ENCODE measurements at regions not wholly inside any gene's neighbourhood (a gene's known extent, or its start where the extent isn't known, plus 50 kb on each side); places are given as distances from the start of the nearest gene placed in this dataset.

DNA sequence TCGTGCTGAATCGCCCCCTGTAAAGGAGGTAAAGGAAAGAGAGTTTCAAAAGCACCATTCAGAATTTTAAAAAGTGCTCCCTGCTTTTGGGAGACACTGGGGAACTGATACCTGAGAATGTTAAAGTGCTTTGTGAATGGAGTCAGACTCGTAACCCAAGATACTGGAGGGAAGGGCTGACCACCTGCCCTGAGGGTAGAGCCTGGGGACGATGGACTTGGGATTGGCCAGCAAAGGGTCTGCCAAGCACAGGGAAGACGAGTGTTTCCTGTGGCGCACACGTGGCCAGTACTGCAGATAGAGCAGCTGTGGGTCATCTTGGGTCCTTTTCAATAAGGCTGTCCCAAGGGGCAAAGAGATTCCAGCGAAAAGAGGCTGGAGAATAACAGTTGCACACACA is 1284.1 kb upstream of the AUTS2 start:
- TF ChIP-seq, protein P1, sequence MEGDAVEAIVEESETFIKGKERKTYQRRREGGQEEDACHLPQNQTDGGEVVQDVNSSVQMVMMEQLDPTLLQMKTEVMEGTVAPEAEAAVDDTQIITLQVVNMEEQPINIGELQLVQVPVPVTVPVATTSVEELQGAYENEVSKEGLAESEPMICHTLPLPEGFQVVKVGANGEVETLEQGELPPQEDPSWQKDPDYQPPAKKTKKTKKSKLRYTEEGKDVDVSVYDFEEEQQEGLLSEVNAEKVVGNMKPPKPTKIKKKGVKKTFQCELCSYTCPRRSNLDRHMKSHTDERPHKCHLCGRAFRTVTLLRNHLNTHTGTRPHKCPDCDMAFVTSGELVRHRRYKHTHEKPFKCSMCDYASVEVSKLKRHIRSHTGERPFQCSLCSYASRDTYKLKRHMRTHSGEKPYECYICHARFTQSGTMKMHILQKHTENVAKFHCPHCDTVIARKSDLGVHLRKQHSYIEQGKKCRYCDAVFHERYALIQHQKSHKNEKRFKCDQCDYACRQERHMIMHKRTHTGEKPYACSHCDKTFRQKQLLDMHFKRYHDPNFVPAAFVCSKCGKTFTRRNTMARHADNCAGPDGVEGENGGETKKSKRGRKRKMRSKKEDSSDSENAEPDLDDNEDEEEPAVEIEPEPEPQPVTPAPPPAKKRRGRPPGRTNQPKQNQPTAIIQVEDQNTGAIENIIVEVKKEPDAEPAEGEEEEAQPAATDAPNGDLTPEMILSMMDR (IDR thresholded peaks at IDR 0.05; ENCODE audit: low read length, missing control alignments) = no peak
- H3K4me3 ChIP-seq (replicated peaks; ENCODE audit: low read depth, low read length) = no peak overlapping the region
- no peak for DNase-seq (ENCODE audit: low read depth)

DNA sequence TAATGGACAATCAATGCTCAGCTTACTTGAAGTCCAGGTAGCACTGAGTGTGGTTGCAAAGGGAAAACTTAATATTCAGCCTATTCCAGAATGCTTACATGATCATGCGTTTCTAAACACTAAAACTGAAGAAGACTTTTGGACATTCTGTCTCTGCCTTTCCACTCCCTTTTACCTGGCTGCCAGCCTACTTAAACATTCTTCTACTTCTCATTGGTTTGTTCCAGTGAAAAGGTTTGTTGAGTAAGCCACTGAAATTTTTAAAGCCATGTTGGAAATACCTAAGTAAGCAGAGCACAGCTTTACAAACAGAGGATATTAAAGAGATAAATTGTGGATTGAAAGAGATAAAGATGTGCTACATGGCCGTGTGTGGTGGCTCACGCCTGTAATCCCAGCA is 1280.8 kb upstream of the AUTS2 start:
- DNase-seq (ENCODE audit: low read depth) = no peak
- TF ChIP-seq, protein P1 (IDR thresholded peaks at IDR 0.05; ENCODE audit: low read length, missing control alignments) = no peak
- H3K4me3 ChIP-seq (replicated peaks; ENCODE audit: low read depth, low read length) = no peak overlapping the region

- DNase-seq (ENCODE audit: low read depth) = no peak
- H3K4me3 ChIP-seq (replicated peaks; ENCODE audit: low read depth, low read length) = no peak overlapping the region
- TF ChIP-seq, protein P1 (IDR thresholded peaks at IDR 0.05; ENCODE audit: low read length, missing control alignments) = no peak
Observed at GRCh38 chr7:68319061-68319460, 1279.2 kb upstream of the AUTS2 start.

DNA sequence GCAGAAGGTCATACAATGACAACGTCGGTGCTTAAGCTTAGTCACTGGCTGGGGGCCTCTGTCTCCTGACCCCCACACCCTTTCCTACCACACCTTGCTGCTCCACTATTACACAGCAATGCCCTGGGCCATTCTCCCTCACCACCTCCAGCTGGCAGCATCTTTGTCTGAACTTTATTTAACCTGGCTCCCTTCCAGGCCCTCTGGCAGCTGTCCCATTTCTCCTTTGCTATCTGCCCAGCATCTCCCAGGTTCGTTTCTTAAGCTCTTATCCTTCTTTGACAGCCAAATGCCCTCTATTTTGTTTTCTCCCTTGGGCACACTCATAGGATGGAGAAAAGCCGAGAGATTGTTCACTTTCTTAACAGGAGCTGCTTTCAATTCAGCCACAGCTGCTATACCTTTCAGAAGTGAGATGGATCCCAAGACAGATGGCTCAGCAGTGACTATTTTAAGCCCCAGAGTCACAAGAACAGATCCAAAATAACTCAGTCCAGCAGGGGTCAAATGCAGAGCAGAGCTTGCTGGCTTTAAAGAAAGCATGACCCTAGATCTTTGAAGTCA is 1277.1 kb upstream of the AUTS2 start:
- TF ChIP-seq, protein P1 (IDR thresholded peaks at IDR 0.05; ENCODE audit: low read length, missing control alignments) = no peak
- DNase-seq (ENCODE audit: low read depth) = no peak
- H3K4me3 ChIP-seq (replicated peaks; ENCODE audit: low read depth, low read length) = no peak overlapping the region

DNA sequence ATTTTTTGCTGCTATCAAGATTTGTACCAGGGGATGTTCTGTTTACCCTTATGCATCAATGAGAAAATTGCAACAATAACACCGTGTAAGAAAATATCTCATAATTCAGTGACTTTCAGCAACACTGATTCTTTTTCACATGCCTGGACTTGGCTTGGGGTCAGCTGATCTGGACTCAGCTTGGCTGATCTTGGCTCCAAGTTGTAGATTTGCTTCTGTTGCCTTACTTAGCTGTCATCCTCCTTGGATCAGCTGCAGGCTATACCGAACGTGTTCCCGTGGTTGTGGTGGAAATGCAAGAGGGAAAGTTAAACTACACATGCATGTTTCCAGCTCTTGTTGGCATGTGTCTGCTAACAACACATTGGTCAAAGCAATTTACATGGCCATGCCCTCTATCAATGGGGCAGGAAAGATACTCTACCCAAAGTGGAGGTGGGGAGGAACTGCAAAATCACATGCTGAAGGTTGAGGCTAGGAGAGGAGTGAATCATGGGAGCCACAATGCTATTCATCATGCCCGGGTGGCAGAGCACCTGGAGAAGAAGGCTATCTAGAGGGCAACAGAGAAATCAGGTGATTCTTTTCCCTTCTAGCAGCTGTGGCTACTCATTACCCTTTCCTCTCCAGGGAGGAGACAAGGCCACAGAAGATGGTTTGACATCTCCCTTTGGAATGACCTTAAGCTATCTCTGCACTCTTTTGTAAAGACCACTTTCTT is 1276.3 kb upstream of the AUTS2 start:
- no peak for DNase-seq (ENCODE audit: low read depth)
- no peak overlapping the region for H3K4me3 ChIP-seq (replicated peaks; ENCODE audit: low read depth, low read length)
- TF ChIP-seq, protein P1 (IDR thresholded peaks at IDR 0.05; ENCODE audit: low read length, missing control alignments) = no peak

GRCh38 chr7:68324621-68325020 is 1273.7 kb upstream of the AUTS2 start:
- H3K4me3 ChIP-seq (replicated peaks; ENCODE audit: low read depth, low read length) = no peak overlapping the region
- TF ChIP-seq, protein P1 (IDR thresholded peaks at IDR 0.05; ENCODE audit: low read length, missing control alignments) = no peak
- no peak for DNase-seq (ENCODE audit: low read depth)

DNA sequence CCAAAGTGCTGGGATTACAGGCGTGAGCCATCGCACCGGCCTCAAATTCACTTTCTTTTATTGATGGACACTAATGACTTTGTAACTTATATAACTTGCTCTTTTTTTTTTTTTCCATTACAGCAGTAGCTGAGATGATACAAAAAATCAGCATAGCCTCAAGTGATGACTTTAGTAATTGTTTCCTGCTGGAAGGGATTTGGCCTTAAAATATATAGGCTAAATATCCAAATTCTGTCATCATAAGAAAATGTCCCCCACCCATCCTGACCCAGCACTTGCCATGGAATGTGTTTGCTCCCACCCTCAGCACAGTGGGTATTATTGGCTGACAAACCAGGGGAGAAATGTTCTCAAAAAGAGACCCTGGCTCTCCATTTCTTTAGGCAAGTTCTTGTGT is 1264.1 kb upstream of the AUTS2 start:
- DNase-seq (ENCODE audit: low read depth) = no peak
- no peak overlapping the region for H3K4me3 ChIP-seq (replicated peaks; ENCODE audit: low read depth, low read length)
- TF ChIP-seq, protein P1 (IDR thresholded peaks at IDR 0.05; ENCODE audit: low read length, missing control alignments) = no peak
